Epidermal melanocyte (primary cell): ENCODE measurements at regions not wholly inside any gene's neighbourhood (a gene's known extent, or its start where the extent isn't known, plus 50 kb on each side); places are given as distances from the start of the nearest gene placed in this dataset.

ENCODE experiments used
- DNase-seq: peaks from one replicate; pipeline ENCODE4 v3.0.0; 2011; ENCODE audit warnings: low spot score; ENCODE audit not compliant: insufficient read length

DNA sequence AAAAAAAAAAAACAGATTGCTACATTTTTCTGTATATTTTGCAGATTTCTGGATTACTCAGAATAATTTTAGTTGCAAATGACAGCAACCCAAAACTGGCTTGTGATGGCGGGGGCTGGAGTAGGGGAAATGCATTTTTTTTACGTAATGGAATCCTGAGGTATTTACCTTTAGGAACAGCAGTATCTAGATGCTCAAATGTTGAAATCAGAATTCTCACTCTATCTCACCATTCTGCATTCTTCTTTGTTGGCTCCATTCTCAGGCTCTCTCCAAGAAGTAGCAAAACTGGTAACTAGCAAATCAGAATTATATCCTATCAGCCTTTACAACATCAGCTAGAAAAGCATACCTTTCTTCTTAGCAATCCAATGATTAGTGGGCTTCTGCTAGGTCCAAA is 554.3 kb downstream of the PRELID2 start:
- no peak for DNase-seq

DNA sequence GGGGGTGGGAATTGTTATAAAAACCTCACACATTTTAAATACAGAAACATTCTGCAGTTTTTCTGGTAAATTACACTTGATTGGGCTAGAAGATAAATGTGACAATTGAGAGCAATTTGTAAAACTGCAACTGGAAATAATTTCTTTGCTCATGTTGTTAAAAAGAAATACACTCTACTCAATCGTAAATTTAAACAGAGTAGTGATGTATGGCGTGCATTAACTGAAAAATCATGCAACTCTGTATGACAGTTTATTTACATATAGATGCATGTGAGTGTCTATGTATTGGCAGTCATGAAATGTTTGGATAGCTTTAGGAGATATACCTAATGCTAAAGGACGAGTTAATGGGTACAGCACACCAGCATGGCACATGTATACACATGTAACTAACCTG is 554.9 kb downstream of the PRELID2 start:
- no peak for DNase-seq

DNA sequence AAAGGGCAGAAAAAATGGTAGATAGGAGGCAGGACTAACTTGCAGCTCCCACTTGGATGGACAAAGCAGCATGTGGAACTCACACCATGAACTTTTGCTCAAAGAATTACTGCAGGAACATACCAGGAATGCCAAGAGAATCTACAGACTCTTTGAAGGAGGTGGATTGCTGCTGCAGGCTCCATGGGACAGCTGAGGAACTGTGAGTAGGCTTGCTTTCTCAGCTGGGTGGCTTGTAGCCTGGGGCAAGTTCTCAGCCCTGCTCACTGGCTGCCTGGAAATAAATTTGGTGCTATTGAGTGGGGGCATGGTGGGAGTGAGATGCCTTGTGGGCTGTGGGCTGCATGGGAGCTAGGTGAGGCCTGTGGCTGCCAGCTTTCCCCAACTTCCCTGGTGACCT is 574.5 kb downstream of the PRELID2 start:
- DNase-seq = no peak

DNA sequence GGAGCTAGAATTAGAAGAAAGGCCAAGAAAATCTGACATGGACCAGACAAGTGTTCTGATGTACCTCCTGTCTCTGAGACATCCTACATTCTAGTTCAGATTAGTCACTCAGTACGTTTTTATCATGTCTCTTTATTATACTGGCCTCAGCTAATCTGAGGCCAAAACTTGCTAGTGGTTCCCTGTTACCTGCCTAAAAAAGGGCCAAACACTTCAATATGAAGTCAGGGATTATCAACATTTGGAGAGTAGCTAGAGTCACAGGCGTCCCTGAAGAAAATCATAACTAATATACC is 587.4 kb downstream of the PRELID2 start:
- DNase-seq = no peak

DNA sequence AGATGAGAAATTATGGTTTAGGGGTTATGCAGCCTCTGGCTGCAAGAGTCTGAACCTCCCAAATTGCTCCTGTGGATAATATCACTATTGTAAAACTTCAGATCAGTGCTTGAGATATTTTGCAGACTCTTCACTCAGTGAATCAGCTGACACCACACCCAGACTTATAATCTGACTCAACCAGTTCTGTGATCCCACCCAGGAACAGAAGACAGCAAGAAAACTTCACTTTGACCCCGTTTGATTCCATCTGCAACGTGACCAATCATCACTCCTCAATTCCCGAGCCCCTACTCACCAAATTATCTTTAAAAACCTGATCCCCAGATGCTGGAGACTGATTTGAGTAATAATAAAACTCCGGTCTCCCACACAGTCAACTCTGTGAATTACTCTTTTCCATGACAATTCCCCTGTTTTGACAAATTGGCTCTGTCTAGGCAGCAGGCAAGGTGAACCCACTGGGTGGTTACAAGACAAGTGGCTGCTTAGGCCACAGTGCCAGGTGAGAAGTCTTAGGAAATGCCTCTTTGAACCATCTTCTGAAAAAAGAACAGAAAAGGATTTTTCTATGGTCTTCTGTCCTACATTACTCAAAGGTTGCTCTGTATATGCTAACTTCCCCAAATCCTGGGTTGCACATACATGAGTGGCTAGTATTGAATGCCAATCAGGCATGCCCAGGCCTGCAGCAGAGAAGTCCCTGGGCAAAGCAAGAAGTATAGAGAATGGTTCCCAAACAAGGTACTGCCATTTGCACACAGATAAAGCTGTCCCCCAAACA is 588.0 kb downstream of the PRELID2 start:
- DNase-seq = no peak

DNA sequence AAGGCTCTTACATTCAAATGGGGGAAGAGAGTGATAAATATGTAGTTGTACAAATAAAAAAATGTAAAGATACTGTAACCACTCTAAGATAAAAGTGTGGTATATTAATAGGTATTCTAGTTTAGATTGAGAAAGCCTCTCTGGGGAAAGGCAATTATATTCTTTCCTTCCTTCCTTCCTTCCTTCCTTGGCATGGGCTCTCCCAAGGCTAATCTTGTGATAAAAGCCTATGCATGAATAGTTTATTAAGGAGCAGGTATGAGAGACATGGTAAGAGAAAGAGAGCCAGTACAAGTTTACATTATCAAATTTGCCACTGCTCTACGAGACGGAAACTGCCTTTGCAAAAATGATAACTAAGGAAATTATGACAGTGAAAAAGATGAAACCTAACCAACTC is 588.8 kb downstream of the PRELID2 start:
- no peak for DNase-seq

DNA sequence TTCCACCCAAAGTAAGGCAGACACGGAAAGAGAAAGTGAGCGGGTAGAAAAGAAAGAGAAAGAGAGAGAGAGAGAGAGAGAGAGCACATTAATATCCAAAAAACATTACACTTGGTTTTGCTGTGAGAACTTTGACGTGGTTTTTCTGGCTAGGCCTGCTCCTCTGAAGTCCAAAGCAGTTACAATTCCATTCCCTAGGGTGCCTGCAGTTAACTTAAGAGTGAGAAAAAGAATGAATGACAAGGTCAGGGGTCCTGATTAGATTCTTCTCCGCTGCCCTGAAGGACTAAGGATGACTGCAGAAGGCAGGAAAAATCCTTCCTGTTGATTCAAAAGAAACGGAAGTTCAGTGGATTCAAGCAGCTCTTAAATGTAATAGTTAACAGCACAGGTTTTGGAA is 589.8 kb downstream of the PRELID2 start:
- DNase-seq = no peak

DNA sequence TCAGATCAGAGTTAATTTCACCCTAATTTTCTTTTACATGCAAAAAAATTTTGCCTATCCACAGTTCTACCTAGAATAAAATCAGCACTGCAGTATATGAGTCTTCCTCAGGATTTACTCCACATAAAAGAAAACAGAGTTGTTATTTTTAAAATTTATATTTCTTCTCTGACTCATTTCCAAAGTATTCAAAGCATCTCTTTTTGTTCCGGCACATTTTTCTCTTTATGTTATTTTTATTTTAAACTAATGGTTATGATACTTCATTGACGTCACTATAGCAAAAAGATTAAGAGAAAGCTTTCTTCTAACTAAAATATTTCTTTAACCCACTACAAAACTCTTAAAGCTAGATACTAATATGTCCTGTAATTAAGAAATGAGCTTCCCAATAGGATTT is 590.4 kb downstream of the PRELID2 start:
- DNase-seq = no peak

DNA sequence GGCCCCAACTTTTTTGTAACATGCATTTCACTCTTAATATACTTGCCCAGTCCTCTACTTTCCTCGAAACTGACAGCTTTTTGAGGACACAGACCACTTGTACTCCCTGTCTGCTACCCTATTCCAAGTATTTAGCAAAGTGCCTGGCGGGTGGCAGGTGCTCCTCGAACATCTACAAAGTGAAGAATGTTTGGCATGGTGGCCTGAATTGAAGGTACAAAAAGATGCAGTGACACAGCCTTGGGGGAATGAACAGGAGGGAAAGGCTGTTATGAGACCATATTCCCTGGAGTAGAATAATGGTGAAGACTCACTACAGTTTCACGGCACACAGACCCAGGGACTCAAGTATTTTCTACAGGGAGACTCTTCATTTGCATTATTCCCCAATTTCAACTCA is 590.9 kb downstream of the PRELID2 start:
- no peak for DNase-seq

DNA sequence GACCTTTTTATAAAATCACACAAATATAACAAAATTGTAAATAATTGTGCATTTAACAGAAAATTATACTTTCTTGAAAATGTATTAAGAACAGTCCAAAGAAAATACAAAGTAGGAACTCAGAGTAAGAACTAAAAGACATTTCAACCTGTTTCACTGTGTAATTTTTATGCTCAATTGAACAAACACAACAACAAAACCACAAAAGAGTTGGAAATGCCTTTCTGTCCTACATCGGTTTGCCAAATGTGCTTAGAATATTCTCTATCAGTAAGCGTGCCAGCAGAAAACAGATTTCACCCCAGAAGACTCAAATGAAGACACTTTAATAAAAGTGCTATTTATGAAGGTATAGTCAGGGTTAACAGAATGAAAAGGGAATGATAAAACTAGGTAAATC is 592.1 kb downstream of the PRELID2 start:
- no peak for DNase-seq

DNA sequence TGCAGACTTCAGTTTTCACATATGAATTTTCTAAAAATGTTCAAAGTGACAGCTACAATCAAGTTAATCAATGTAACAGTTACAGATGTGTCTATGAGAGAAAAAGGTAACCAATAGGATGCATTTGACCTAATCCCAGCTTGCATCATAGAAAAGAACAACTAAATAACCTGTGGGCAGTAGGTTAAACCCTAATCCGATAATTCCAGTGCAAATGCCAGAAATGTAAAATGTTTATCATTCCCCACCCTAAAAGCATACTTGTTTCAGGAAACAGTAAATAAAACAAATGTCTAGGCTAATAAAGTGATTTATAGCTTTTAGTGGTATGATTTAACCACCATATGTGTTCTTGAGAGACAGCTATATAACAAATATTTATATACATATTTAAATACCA is 592.6 kb downstream of the PRELID2 start:
- no peak for DNase-seq

DNA sequence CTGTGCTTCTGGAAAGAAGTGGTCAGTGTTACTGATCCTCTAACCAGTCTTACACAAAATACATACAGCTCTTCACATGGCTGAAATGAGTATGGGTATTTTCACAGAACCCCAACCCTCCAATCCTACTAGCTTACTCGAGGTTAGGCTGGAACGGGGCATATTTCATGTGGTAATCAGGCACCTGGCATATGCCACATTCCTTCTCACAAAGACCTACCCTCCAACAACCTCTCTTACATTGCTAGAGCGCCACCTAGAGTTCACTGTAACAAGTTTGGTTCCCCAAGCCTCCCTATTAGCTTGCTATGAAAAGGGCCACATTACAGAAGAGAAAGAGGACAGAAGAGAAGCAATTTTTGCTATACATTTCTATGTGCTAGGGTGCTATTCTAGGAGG is 597.3 kb downstream of the PRELID2 start:
- DNase-seq = no peak

DNA sequence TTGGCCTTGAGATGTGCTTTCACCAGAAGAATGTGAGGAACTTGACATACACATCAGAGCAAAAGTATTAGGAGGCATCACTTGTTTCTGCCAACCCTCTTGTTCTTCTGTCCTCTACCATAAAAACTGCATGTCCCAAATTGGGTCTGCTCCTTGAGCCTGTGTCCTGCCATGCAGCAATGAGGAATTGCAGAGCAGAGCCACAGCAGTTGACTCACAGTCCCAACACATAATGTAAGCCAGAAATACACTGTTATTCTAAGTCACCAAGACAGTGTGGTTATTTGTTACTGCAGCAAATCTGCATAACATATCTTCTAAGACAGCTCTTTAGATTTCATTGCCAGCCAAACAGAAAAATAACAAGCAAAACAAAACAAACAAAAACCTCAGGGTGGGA is 598.2 kb downstream of the PRELID2 start:
- DNase-seq = no peak

DNA sequence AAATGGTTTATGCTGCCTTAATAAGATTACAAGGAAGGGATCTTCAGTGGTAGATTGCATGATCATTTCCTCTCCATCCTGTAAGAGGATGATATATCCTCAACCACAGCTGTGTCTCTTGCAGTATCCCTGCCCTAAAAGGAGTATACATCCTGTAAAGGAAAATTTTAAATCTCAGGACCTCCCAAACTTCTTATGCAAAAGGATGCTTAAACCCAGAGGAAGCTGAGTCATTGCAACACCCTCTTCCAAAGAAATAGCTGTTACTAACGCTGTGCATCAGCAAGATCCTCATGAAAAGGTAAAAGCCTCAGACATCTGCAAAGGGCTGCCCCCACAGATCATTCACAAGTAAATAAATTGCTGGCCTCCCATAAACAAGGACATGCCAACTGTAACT is 599.0 kb downstream of the PRELID2 start:
- DNase-seq = no peak

DNA sequence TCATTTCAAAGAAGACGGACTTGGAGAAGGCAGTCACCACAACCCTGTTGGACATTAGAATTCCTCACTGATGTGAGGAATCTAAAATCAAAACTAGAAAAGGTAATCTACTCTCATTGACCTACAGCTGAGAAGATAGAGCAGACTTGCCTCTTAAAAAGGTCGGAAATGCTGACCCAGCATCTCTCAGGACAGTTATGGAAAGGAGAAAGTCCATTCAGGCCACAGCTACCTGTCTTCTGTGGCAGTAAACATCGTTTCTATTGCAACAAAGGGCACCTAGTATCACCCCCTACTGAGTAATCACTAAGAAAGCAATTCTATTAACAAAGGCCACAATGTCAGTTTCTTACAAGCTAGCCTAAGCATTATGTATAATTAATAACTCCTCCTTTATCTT is 601.7 kb downstream of the PRELID2 start:
- DNase-seq = no peak

DNA sequence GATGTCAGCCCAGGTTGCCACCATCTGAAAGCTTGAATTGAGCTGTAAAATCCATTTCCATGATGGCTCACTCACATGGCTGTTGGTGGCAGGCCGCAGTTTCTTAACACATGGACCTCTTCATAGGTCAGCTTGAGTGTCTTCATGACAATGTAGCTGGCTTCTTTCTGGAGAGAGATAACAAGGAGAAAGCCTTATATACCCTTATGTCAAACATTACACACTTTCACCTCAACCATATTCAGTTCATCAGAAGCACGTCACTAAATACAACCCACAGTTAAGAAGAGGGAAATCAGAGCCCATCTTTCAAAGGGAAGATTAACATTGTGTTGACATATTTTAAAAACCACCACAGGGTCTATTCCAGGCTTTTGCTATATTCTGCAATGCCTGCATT is 604.4 kb downstream of the PRELID2 start:
- DNase-seq = no peak

DNA sequence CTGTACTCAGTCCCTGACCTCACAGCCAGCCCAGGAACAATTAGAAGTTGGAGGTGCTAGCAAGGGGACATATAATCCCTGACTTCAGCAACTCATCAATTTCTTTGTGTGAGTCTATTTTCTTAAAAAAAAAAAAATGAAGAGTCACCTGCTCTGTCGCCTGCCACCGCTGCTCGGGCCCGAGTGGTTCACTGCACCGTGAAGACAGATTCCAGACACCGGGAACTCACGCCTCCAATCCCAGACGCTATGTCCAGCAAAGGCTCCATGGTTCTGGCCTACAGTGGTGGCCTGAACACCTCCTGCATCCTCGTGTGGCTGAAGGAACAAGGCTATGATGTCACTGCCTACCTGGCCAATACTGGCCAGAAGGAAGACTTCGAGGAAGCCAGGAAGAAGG is 606.6 kb downstream of the PRELID2 start:
- DNase-seq = no peak

DNA sequence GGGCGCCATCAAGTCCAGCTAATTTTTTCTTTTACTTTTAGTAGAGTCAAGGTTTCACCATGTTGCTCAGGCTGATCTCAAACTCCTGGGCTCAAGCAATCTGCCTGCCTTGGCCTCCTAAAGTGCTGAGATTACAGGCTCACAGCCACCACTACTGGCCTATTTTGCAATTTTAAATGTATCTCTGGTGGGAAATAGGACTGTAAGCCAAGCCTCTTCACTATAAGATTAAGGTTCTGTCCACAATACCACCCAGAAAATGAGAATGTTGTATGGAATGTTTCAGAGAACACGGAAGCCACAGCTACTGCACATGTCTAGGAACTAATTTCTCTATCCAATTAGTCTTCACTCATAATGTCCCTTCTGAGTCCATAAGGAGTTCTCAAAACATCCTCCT is 607.3 kb downstream of the PRELID2 start:
- no peak for DNase-seq

DNA sequence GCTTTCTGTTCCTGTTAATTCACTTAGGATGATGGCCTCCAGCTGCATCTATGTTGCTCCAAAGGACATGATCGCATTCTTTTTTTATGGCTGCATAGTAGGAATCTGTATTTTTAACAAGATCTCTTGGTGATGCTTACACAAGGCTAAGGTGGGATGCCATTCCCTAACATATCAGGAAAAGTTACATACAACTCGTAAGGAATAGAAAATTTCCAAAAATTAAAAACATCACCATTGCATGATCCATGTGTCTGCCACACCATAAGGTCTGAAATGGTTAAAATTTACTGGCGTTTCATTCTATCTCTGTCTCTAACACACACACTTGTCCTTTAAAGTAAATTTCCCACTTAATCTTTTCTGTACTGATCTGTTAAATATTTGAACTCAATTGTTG is 608.4 kb downstream of the PRELID2 start:
- DNase-seq = no peak

DNA sequence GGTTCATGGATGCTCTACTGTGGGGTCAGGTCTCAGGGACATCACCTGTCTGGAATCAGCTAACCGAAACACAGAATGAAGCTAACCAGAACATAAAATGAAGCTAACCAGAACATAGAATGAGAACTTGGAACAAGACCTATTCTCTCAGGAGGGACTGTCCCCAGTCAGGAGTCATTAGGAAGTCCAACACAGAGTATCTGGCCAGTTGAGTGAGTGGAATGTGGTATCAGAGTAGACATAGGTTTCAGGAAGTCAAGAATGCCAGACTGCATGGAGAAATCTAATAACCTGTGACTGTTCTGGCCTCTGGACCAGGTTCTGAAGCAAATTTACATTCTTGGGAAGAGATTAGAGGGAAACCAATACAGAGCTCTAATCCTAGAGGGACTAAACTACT is 609.6 kb downstream of the PRELID2 start:
- no peak for DNase-seq

DNA sequence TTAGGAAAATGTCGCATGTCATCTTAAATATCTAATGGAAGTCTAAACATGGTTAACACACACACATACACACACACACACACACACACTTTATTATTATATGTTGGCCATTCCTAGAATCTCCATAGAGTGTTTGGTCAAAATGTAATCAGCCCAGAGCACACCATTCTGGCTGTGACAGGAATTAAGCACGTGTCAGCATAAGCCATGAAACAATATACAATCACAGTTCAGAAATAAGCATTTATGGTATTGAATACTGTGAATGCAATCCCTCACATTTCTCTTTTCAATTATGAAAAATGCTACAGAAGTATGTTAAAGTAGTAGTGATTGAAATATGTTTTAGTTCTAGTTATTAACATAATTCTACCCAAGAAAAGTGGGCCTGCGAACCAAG is 611.6 kb downstream of the PRELID2 start:
- no peak for DNase-seq

DNA sequence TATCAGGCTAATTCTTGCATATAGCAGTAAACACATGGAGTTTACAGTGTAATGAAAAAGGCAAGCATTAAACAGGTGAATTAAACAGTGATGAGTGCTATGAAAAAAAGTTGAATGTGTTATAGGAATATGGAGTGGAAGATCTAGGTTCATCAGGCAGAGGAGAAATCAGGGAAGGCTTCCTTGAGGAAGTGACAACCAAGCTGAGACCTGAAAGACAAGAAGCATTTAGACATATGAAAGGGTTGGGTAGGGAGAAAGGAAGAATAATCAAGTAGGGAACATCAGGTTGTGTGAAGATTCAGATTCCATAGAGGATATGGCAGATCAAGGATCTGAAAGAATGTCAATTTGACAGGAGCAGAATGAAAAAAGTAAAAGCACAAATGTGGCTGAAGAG is 612.5 kb downstream of the PRELID2 start:
- no peak for DNase-seq

DNA sequence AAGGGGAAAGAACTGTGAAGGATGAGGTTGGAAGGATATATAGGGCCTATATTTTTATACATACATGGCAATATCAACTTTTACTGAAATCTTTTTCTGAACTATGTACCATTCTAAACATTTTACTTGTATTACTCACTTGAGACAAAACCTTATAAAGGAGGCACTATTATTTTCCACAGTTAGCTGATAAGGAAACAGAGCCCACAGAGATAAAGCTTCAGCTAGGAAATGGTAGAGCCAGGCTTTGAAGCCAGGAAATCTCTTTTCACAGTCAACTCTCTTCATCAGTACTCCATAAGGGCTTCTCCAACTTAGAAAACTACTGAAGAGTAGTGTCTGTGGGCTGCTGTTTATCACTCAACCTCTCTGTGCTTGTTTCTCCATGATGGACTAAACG is 613.7 kb downstream of the PRELID2 start:
- DNase-seq = no peak

DNA sequence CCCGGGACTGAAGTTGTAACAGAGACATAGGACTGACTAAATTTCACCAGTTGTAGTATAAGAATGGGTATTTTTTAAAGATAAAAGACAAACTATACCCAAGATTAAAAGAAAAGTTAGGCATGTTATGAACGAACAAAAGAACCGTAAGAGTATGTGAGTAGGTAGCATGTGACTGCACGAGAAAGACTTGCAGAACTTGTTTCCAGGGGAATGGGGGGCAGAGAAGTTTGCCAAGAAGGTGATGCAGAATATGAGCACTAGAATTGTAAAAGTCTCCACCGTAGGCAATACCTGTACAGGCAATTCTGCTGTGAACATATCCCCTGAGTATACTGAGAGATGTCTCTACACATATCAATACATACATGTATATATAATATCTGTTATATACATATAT is 614.7 kb downstream of the PRELID2 start:
- DNase-seq = no peak
